Cardiac muscle cell (in vitro differentiated cells and primary cell): ENCODE measurements at regions not wholly inside any gene's neighbourhood (a gene's known extent, or its start where the extent isn't known, plus 50 kb on each side); places are given as distances from the start of the nearest gene placed in this dataset.

ENCODE experiments used
- DNase-seq, 2 donors: peaks; one replicate each; pipeline versions ENCODE4 v3.0.0 to v3.0.0-alpha.2; 2010 to 2017; ENCODE audit warnings: low read depth in 1 of 2, low spot score in 1 of 2
- H3K27ac ChIP-seq: fragments of 200-600 bp; sonication (generic); 2 replicates; pipeline ENCODE4 v1.5.1; 2016
- H3K27me3 ChIP-seq: fragments of 200-600 bp; sonication (generic); 2 replicates; pipeline ENCODE4 v1.6.0; 2016; ENCODE audit warnings: control low read depth
- H3K36me3 ChIP-seq: fragments of 200-600 bp; sonication (generic); 2 replicates; pipeline ENCODE4 v1.5.1; 2016; ENCODE audit warnings: control low read depth
- H3K4me1 ChIP-seq: fragments of 200-600 bp; sonication (generic); 2 replicates; pipeline ENCODE4 v1.8.1; 2017; ENCODE audit warnings: low read depth, mild to moderate bottlenecking, mixed run types
- H3K4me3 ChIP-seq: fragments of 200-600 bp; sonication (generic); 2 replicates; pipeline ENCODE4 v1.5.1; 2016; ENCODE audit warnings: mild to moderate bottlenecking
- H3K9me3 ChIP-seq: fragments of 200-600 bp; sonication (generic); 2 replicates; pipeline ENCODE4 v1.5.1; 2017; ENCODE audit warnings: low read depth, mild to moderate bottlenecking, control low read depth
- CTCF ChIP-seq: IDR thresholded peaks from 2 replicates; pipeline ENCODE4 v1.5.1; 2012; ENCODE audit warnings: low read depth, mild to moderate bottlenecking, low read length

DNA sequence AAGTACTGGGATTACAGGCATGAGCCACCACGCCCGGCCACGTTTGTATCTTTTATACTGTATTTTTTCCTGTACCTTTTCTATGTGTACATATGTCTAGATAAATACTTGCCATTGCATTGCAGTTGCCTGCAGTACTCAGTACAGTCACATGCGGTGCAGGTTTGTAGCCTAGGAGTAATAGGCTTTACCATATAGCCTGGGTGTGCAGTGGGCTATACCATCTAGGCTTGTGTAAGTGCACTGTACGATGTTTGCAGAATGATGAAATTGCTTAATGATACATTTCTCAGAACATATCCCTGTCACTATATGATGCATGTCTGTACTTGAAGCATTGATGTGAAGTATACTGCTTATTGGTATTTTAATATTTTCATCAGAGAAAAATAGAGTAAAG, 115.4 kb upstream of the PUDP start:
- TF ChIP-seq CTCF, result no peak
- Histone ChIP-seq H3K36me3 (no peaks in the 10 kb centered on the region), H3K27me3 (no peaks in the 10 kb centered on the region), H3K27ac (no peak overlapping the region), H3K4me1 (no peaks in the 10 kb centered on the region), H3K4me3 (no peak overlapping the region), H3K9me3 (no peaks in the 10 kb centered on the region)
- DNase-seq, result no peak

DNA sequence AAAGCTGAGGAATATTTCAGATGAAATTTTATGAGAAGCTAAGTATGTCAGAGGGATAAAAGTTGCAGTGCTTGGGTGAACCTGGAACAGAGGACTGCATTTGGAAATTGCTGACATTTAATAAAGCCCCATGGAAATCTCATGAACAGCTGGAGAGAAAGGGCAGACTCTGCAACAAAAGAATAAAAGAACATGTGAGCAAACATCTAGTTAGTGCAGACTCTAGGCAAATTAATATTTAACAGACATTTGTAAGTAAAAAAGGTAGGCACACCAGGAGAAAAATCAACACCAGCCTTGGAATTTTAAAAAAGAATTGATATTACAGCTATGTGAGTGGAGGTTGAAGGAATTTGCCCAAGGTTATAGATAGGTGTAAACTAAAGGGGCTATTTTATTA, 114.6 kb upstream of the PUDP start:
- no peaks in the 10 kb centered on the region for H3K36me3 ChIP-seq
- no peaks in the 10 kb centered on the region for H3K4me1 ChIP-seq
- H3K4me3 ChIP-seq, result no peak overlapping the region
- no peak overlapping the region for H3K27ac ChIP-seq
- no peak for DNase-seq
- no peak for TF ChIP-seq CTCF
- H3K9me3 ChIP-seq, result no peaks in the 10 kb centered on the region
- H3K27me3 ChIP-seq, result no peaks in the 10 kb centered on the region

- no peaks in the 10 kb centered on the region for H3K9me3 ChIP-seq
- H3K36me3 ChIP-seq, result no peaks in the 10 kb centered on the region
- H3K27ac ChIP-seq, result no peak overlapping the region
- TF ChIP-seq CTCF, result no peak
- no peaks in the 10 kb centered on the region for H3K4me1 ChIP-seq
- no peak for DNase-seq
- H3K27me3 ChIP-seq, result no peaks in the 10 kb centered on the region
- no peak overlapping the region for H3K4me3 ChIP-seq
Measured at GRCh38 chrX:7261672-7262332, 113.8 kb upstream of the PUDP start.

DNA sequence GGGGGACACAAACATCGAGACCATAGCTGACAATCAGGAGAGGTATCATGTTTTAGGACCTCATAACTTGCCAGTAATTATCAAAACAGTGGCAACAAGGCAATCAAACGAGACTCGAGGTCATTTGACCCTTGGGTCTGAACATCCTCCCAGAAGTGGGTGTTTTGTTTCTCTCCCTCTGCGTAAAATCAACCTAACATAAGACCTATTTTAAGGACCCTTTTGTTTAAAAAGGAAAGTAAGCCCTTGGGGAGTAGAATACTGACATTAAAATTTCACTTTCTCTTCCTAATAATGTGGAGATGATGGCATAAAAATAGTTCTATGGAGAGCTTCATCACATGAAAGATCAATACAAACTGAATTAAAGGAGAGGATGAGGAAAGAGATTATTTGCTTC, 106.2 kb upstream of the PUDP start:
- no peaks in the 10 kb centered on the region for H3K4me1 ChIP-seq

GRCh38 chrX:7253565-7253964, 105.6 kb upstream of the PUDP start:
- H3K4me3 ChIP-seq, result no peak overlapping the region
- no peak for DNase-seq
- H3K9me3 ChIP-seq, result no peaks in the 10 kb centered on the region
- no peak overlapping the region for H3K27ac ChIP-seq
- H3K36me3 ChIP-seq, result no peaks in the 10 kb centered on the region
- H3K27me3 ChIP-seq, result no peaks in the 10 kb centered on the region
- TF ChIP-seq CTCF, result no peak
- no peaks in the 10 kb centered on the region for H3K4me1 ChIP-seq

More for the DNA sequence above, 106.2 kb upstream of the PUDP start:
- Histone ChIP-seq H3K27me3 (no peaks in the 10 kb centered on the region), H3K27ac (no peak overlapping the region), H3K4me3 (no peak overlapping the region), H3K9me3 (no peaks in the 10 kb centered on the region), H3K36me3 (no peaks in the 10 kb centered on the region)
- TF ChIP-seq CTCF, result no peak
- no peak for DNase-seq
